ENCODE measurements at regions not wholly inside any gene's neighbourhood (a gene's known extent, or its start where the extent isn't known, plus 50 kb on each side); places are given as distances from the start of the nearest gene placed in this dataset.

DNA sequence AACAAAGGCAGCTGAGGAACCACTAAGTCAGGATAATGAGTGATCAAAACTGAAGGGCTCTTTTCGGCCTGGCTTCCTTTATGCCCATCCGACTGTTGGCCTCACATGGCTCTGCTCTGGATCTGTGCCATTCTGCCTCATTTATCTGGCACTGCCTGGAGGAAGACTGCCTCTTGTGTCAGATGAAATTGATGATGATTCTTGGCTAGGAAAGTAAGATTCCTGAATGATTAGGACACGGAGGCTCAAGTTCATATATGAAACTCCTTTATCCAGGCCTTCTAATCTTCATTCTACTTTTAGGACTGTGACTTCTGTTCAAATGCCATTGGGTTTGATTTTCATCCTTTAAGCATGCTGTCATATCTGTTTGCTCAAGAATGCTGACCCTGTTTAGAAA, 475.4 kb upstream of the RPS6KA3 start:
- TF ChIP-seq POLR2AphosphoS5 (IDR thresholded peaks at IDR 0.05; ENCODE audit: borderline replicate concordance, low read depth, low read length) (no peak), EZH2 (IDR thresholded peaks at IDR 0.05) (no peak), FOXP2 (optimal IDR thresholded peaks at IDR 0.05; ENCODE audit: control extremely low read depth, extremely low read length, insufficient read depth) (no peak)

All from SK-N-MC (cell line).